Adrenal gland (tissue), 9 donors: ENCODE measurements at regions not wholly inside any gene's neighbourhood (a gene's known extent, or its start where the extent isn't known, plus 50 kb on each side); places are given as distances from the start of the nearest gene placed in this dataset.

Source experiments
- DNase-seq, 7 donors: peaks; one replicate each; pipeline ENCODE4 v3.0.0-alpha.2; 2019 to 2020
- H3K27ac ChIP-seq, 5 donors: fragments of 200-600 bp; sonication (generic) in 4 of 5; 1 replicate in 3 of 5; 2 replicates in 2 of 5; pipeline versions ENCODE4 v1.5.1 to v1.8.0; 2016 to 2020; ENCODE audit warnings: mild to moderate bottlenecking in 1 of 5
- H3K27me3 ChIP-seq: fragments of 200-600 bp; 2 replicates; pipeline ENCODE4 v1.8.0; 2021
- H3K36me3 ChIP-seq, 2 donors: fragments of 200-600 bp; replicated peaks in 1 of 2; 1 replicate in 1 of 2; 2 replicates in 1 of 2; pipeline versions ENCODE4 v1.5.1 to v1.8.0; 2018 to 2022
- H3K4me1 ChIP-seq, 2 donors: fragments of 200-600 bp; replicated peaks in 1 of 2; 1 replicate in 1 of 2; 2 replicates in 1 of 2; pipeline versions ENCODE4 v1.5.1 to v1.8.0; 2018 to 2021
- H3K4me3 ChIP-seq, 4 donors: fragments of 200-600 bp; sonication (generic) in 3 of 4; one replicate each; pipeline ENCODE4 v1.5.1; 2016 to 2018
- H3K9me3 ChIP-seq, 3 donors: fragments of 200-600 bp; sonication (generic) in 1 of 3; replicated peaks in 1 of 3; 1 replicate in 2 of 3; 2 replicates in 1 of 3; pipeline versions ENCODE4 v1.5.1 to v1.8.0; 2016 to 2021
- POLR2A ChIP-seq, 2 donors: fragments of 450-650 bp; IDR thresholded peaks; one replicate each; pipeline ENCODE4 v1.6.1; 2017; ENCODE audit warnings: antibody characterized with exemption in 2 of 2, mild to moderate bottlenecking in 2 of 2, moderate library complexity in 1 of 2
- WGBS, 4 donors: extraction: QIAGEN DNeasy Blood & Tissue Kit in 2 of 4; methylation state at CpG; one replicate each; pipeline versions ENCODE4 v1.1.5 to v1.1.7; 2013 to 2017; 5-methylcytosine and 5-hydroxymethylcytosine counted together
- intact Hi-C, 2 donors: fragments of 100-400 bp; cut with DNase I; formaldehyde crosslinking; loops; one replicate each; pipeline versions ENCODE4 v1.14.1 to v1.15.0; 2022 to 2023
- TF ChIP-seq, protein P1 (sequence below), 6 experiments: fragments of 450-650 bp in 4 of 6; fragments of 200-600 bp in 2 of 6; sonication (generic) in 1 of 6; IDR thresholded peaks; 1 replicate in 5 of 6; 2 replicates in 1 of 6; pipeline versions ENCODE4 v1.5.1 to v1.8.0; 2016 to 2021; ENCODE audit warnings: antibody characterized with exemption in 6 of 6, mild to moderate bottlenecking in 2 of 6, moderate library complexity in 1 of 6
- donor health status: healthy with polysubstance abuse.
- donor health status: Bipolar disorder and iron deficiency.
- donor health status: DM: yes; HTN: yes; CAD: no.
- donor health status: DM: no; HTN: no; CAD: no.
- donor health status: DM: no; HTN: no; CAD: no.

- intact Hi-C loops = no loop called here
- Histone ChIP-seq H3K4me3 (no peak overlapping the region), H3K27me3 (no peaks in the 10 kb centered on the region), H3K27ac (no peak overlapping the region), H3K9me3 (no peaks in the 10 kb centered on the region), H3K4me1 (no peaks in the 10 kb centered on the region), H3K36me3 (no peaks in the 10 kb centered on the region)
- WGBS, 4 donors = 52 to 72% (median 63%) methylated on average over 5 of the region's 5 CpGs
- TF ChIP-seq POLR2A (IDR thresholded peaks at IDR 0.05) = no peak
- TF ChIP-seq, protein P1, sequence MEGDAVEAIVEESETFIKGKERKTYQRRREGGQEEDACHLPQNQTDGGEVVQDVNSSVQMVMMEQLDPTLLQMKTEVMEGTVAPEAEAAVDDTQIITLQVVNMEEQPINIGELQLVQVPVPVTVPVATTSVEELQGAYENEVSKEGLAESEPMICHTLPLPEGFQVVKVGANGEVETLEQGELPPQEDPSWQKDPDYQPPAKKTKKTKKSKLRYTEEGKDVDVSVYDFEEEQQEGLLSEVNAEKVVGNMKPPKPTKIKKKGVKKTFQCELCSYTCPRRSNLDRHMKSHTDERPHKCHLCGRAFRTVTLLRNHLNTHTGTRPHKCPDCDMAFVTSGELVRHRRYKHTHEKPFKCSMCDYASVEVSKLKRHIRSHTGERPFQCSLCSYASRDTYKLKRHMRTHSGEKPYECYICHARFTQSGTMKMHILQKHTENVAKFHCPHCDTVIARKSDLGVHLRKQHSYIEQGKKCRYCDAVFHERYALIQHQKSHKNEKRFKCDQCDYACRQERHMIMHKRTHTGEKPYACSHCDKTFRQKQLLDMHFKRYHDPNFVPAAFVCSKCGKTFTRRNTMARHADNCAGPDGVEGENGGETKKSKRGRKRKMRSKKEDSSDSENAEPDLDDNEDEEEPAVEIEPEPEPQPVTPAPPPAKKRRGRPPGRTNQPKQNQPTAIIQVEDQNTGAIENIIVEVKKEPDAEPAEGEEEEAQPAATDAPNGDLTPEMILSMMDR (IDR thresholded peaks at IDR 0.05) = no peak
- DNase-seq = no peak
Measured at GRCh38 chr3:36060950-36061349, 319.4 kb upstream of the STAC start.

DNA sequence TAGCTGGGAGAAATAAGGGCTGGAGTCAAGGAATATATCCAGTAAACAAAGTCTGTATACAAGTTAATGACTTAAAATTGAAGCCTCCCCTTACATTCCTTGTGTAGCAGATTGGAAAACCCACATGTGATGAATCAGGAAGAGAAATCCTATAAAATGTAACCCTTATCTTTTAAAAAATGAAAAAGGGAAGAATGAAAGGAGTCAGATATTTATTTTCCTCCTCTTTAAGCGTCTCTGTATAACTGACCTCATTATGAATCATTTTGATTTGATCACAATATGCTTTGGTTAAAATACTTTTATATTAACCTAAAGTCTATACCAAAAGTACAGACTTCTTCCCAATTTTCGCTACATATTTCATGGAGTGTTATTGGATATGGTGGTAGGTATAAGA, 316.3 kb upstream of the STAC start:
- H3K9me3 ChIP-seq = no peaks in the 10 kb centered on the region
- 75 to 80% (median 77%) methylated on average over 2 of the region's 2 CpGs for WGBS, 4 donors
- no peaks in the 10 kb centered on the region for H3K27me3 ChIP-seq
- TF ChIP-seq POLR2A (IDR thresholded peaks at IDR 0.05) = no peak
- TF ChIP-seq, protein P1 (IDR thresholded peaks at IDR 0.05) = no peak
- H3K27ac ChIP-seq = no peak overlapping the region
- intact Hi-C loops = no loop called here
- no peak for DNase-seq
- no peaks in the 10 kb centered on the region for H3K36me3 ChIP-seq
- H3K4me3 ChIP-seq = no peak overlapping the region
- H3K4me1 ChIP-seq = no peaks in the 10 kb centered on the region

GRCh38 chr3:36065321-36065720, 315.0 kb upstream of the STAC start:
- WGBS, 4 donors = 71 to 82% (median 75%) methylated on average over 2 of the region's 2 CpGs
- DNase-seq = no peak

DNA sequence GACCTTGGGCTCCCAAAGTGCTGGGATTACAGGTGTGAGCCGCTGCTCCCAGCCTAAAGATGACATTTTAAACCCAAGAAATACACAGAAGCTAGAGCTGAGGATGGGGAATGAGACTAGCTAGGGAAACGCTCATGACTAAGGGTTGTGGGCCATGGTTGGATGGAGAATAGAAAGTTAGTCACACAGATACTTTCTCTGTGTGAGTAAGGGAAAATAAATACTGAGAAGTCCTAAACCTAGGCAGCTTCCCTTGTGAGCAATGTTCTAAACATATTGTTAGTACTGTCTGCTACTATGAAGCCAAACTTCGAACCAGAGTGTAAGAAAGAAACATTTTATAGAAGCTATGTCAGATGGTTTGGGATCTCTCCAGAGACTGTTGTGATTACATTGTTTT, 304.8 kb upstream of the STAC start:
- WGBS, 4 donors = 81 to 84% (median 84%) methylated on average over 3 of the region's 3 CpGs

More at GRCh38 chr3:36065321-36065720, 315.0 kb upstream of the STAC start:
- intact Hi-C loops = no loop called here
- H3K4me1 ChIP-seq = no peaks in the 10 kb centered on the region
- H3K9me3 ChIP-seq = no peaks in the 10 kb centered on the region
- no peak overlapping the region for H3K4me3 ChIP-seq
- no peaks in the 10 kb centered on the region for H3K27me3 ChIP-seq
- no peak overlapping the region for H3K27ac ChIP-seq
- no peak for TF ChIP-seq POLR2A (IDR thresholded peaks at IDR 0.05)
- TF ChIP-seq, protein P1 (IDR thresholded peaks at IDR 0.05) = no peak
- no peaks in the 10 kb centered on the region for H3K36me3 ChIP-seq

More for the DNA sequence above, 304.8 kb upstream of the STAC start:
- intact Hi-C loops = no loop called here
- H3K9me3 ChIP-seq = no peaks in the 10 kb centered on the region
- H3K36me3 ChIP-seq = no peaks in the 10 kb centered on the region
- no peak for DNase-seq
- TF ChIP-seq, protein P1 (IDR thresholded peaks at IDR 0.05) = no peak
- no peak for TF ChIP-seq POLR2A (IDR thresholded peaks at IDR 0.05)
- H3K27me3 ChIP-seq = no peaks in the 10 kb centered on the region
- no peak overlapping the region for H3K4me3 ChIP-seq
- no peaks in the 10 kb centered on the region for H3K4me1 ChIP-seq
- H3K27ac ChIP-seq = no peak overlapping the region
